MM.1S (cell line): ENCODE measurements at regions not wholly inside any gene's neighbourhood (a gene's known extent, or its start where the extent isn't known, plus 50 kb on each side); places are given as distances from the start of the nearest gene placed in this dataset.
A peak's percentile ranks its signal among the peaks of the same experiment; 100 is the strongest.

Source experiments
- DNase-seq: peaks from one replicate; pipeline ENCODE4 v3.0.0-alpha.2; 2015
- H2AFZ ChIP-seq: fragments of 300-600 bp; sonication (generic); 2 replicates; pipeline ENCODE4 v1.6.0; 2016; ENCODE audit warnings: antibody characterized with exemption, low read length
- H3F3A ChIP-seq: fragments of 300-600 bp; sonication (generic); 2 replicates; pipeline ENCODE4 v1.6.1; 2016; ENCODE audit warnings: mild to moderate bottlenecking, antibody characterized with exemption, low read length, moderate library complexity, mixed read lengths; ENCODE audit not compliant: insufficient read depth
- H3K27ac ChIP-seq: fragments of 300-600 bp; sonication (generic); 2 replicates; pipeline ENCODE4 v1.5.1; 2016; ENCODE audit warnings: mild to moderate bottlenecking, low read length
- H3K27me3 ChIP-seq: fragments of 300-600 bp; sonication (generic); replicated peaks from 2 replicates; pipeline ENCODE4 v1.6.0; 2016; ENCODE audit warnings: low read length; ENCODE audit not compliant: insufficient read depth
- H3K36me3 ChIP-seq: fragments of 300-600 bp; sonication (generic); replicated peaks from 2 replicates; pipeline ENCODE4 v1.6.1; 2016; ENCODE audit warnings: mild to moderate bottlenecking, low read length, mixed read lengths; ENCODE audit not compliant: insufficient read depth
- H3K4me1 ChIP-seq: fragments of 300-600 bp; sonication (generic); 2 replicates; pipeline ENCODE4 v1.6.1; 2016; ENCODE audit warnings: low read length, mixed read lengths
- H3K4me2 ChIP-seq: fragments of 300-600 bp; sonication (generic); 2 replicates; pipeline ENCODE4 v1.6.0; 2016; ENCODE audit warnings: low read depth, low read length
- H3K4me3 ChIP-seq: fragments of 300-600 bp; sonication (generic); 2 replicates; pipeline ENCODE4 v1.5.1; 2016; ENCODE audit warnings: low read length, mixed read lengths
- H3K79me2 ChIP-seq: fragments of 300-600 bp; sonication (generic); 2 replicates; pipeline ENCODE4 v1.6.1; 2016; ENCODE audit warnings: mixed run types, low read length, mixed read lengths
- H3K9ac ChIP-seq: fragments of 300-600 bp; sonication (generic); 2 replicates; pipeline ENCODE4 v1.6.1; 2016; ENCODE audit warnings: low read length, mixed read lengths
- H3K9me2 ChIP-seq: fragments of 300-600 bp; sonication (generic); replicated peaks from 2 replicates; pipeline ENCODE4 v1.6.1; 2016; ENCODE audit warnings: mild to moderate bottlenecking, low read length, mixed read lengths; ENCODE audit not compliant: insufficient read depth
- H3K9me3 ChIP-seq: fragments of 300-600 bp; sonication (generic); replicated peaks from 2 replicates; pipeline ENCODE4 v1.6.1; 2016; ENCODE audit warnings: mild to moderate bottlenecking, low read length, mixed read lengths; ENCODE audit not compliant: insufficient read depth
- H4K20me1 ChIP-seq: fragments of 300-600 bp; sonication (generic); 2 replicates; pipeline ENCODE4 v1.6.1; 2016; ENCODE audit warnings: mild to moderate bottlenecking, low read length, moderate library complexity, mixed read lengths; ENCODE audit not compliant: insufficient read depth
- EZH2 ChIP-seq: fragments of 300-600 bp; sonication (generic); optimal IDR thresholded peaks from 2 replicates; pipeline ENCODE3; 2017; ENCODE audit warnings: low read depth, mild to moderate bottlenecking, antibody characterized with exemption, low read length, mixed read lengths
- EZH2phosphoT487 ChIP-seq: fragments of 300-600 bp; sonication (generic); IDR thresholded peaks from 2 replicates; pipeline ENCODE4 v1.6.1; 2018; ENCODE audit warnings: antibody characterized with exemption, low read length
- TF ChIP-seq, protein P1 (sequence below): fragments of 300-600 bp; sonication (generic); IDR thresholded peaks from 2 replicates; pipeline ENCODE4 v1.5.1; 2016; ENCODE audit warnings: antibody characterized with exemption, low read length, mixed read lengths

DNA sequence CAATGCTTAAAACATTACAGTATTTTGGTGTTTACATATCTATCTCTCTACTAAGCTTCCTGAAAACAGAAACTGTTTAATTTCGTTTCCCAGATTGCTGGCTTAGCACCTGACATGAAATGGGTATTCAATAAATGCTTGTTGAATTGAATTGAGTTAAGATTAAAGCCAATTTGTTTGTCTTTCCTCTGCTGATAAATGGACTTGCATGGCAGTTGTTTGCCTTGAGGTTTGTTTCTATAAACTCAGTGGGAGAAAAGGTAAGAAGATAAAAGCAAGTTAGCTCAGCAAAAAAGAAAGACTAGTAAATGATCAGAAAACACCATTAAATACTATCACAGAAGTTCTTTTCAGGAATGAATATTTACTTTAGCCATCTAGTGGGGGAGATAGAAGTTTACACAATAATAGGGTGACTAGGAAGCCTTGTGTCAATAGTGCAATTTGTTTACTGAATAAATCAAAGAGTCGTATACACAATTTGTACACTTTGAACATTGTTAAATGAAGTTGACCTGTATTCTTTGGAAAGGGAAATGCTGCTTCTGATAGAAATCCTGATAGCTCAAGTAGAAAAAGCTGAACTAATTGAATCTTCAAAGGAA lies 754.5 kb upstream of the FAM98A start:
- DNase-seq = no peak
- peaks cover 5% of the 10 kb centered on the region for H3K4me1 ChIP-seq
- H4K20me1 ChIP-seq = no peaks in the 10 kb centered on the region
- 0 out of 2 replicates have a peak overlapping the region, but pooled peaks have one; percentile 14 for H3K27ac ChIP-seq
- peak overlapping the region; percentile 35; the same call in 1 of the 2 replicates for H3K4me2 ChIP-seq
- H3K4me3 ChIP-seq = no peak overlapping the region
- no peak for TF ChIP-seq EZH2phosphoT487
- TF ChIP-seq, protein P1, sequence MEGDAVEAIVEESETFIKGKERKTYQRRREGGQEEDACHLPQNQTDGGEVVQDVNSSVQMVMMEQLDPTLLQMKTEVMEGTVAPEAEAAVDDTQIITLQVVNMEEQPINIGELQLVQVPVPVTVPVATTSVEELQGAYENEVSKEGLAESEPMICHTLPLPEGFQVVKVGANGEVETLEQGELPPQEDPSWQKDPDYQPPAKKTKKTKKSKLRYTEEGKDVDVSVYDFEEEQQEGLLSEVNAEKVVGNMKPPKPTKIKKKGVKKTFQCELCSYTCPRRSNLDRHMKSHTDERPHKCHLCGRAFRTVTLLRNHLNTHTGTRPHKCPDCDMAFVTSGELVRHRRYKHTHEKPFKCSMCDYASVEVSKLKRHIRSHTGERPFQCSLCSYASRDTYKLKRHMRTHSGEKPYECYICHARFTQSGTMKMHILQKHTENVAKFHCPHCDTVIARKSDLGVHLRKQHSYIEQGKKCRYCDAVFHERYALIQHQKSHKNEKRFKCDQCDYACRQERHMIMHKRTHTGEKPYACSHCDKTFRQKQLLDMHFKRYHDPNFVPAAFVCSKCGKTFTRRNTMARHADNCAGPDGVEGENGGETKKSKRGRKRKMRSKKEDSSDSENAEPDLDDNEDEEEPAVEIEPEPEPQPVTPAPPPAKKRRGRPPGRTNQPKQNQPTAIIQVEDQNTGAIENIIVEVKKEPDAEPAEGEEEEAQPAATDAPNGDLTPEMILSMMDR = peak; percentile 17; the same call in 1 of the 2 replicates
- no peaks in the 10 kb centered on the region for H3K9me2 ChIP-seq
- no peaks in the 10 kb centered on the region for H3K9me3 ChIP-seq
- no peaks in the 10 kb centered on the region for H3K27me3 ChIP-seq
- peak overlapping the region; percentile 27; the same call in 1 of the 2 replicates for H2AFZ ChIP-seq
- H3K79me2 ChIP-seq = no peaks in the 10 kb centered on the region
- H3K36me3 ChIP-seq = no peaks in the 10 kb centered on the region
- H3F3A ChIP-seq = no peaks in the 10 kb centered on the region
- no peak overlapping the region for H3K9ac ChIP-seq

DNA sequence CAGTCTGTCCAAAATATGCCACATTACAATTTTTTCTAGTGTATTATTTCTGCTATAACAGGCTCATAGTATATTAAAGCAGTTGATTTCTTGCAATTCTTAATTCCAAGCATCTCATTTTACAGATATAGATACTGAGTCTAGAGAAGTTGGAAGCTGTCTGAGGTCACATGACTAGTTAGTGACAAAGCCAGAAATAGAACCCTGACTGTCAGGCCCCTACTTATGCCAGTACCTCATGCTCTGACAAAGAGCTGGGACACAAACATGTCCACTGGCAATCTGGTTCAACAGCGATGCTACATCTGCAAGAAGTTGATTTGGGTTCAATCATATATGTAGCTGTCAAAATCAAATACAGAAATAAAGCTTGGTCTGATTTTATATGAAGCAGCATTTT lies 750.4 kb upstream of the FAM98A start:
- H3K4me1 ChIP-seq = peaks cover 5% of the 10 kb centered on the region
- H2AFZ ChIP-seq = no peak overlapping the region
- DNase-seq = no peak
- no peaks in the 10 kb centered on the region for H3K36me3 ChIP-seq
- TF ChIP-seq, protein P1 = no peak
- TF ChIP-seq EZH2 = no peak
- TF ChIP-seq EZH2phosphoT487 = no peak
- H3K27me3 ChIP-seq = no peaks in the 10 kb centered on the region
- H3K9me2 ChIP-seq = no peaks in the 10 kb centered on the region
- no peak overlapping the region for H3K4me3 ChIP-seq
- no peak overlapping the region for H3K27ac ChIP-seq
- H3K79me2 ChIP-seq = no peaks in the 10 kb centered on the region
- H3F3A ChIP-seq = no peaks in the 10 kb centered on the region
- H3K9ac ChIP-seq = no peak overlapping the region
- no peaks in the 10 kb centered on the region for H3K9me3 ChIP-seq
- H3K4me2 ChIP-seq = no peak overlapping the region
- H4K20me1 ChIP-seq = no peaks in the 10 kb centered on the region

- Histone ChIP-seq H3K79me2 (no peaks in the 10 kb centered on the region), H3K9me3 (no peaks in the 10 kb centered on the region), H2AFZ (no peak overlapping the region), H3K9me2 (no peaks in the 10 kb centered on the region), H3K27me3 (no peaks in the 10 kb centered on the region), H3K4me2 (no peak overlapping the region), H3K36me3 (no peaks in the 10 kb centered on the region), H3K27ac (no peak overlapping the region), H3F3A (no peaks in the 10 kb centered on the region), H4K20me1 (no peaks in the 10 kb centered on the region), H3K4me3 (no peak overlapping the region), H3K9ac (no peak overlapping the region), H3K4me1 (no peaks in the 10 kb centered on the region)
- no peak for TF ChIP-seq EZH2phosphoT487
- TF ChIP-seq, protein P1 = no peak
- TF ChIP-seq EZH2 = no peak
- no peak for DNase-seq
Observed at GRCh38 chr2:34345030-34345429, 745.9 kb upstream of the FAM98A start.
